ENCODE measurements at regions not wholly inside any gene's neighbourhood (a gene's known extent, or its start where the extent isn't known, plus 50 kb on each side); places are given as distances from the start of the nearest gene placed in this dataset.

GRCh38 chr3:86856711-86857110 lies 134.2 kb downstream of the VGLL3 start:
- TF ChIP-seq CTCF (IDR thresholded peaks at IDR 0.05; ENCODE audit: low read length) (no peak), EZH2 (optimal IDR thresholded peaks at IDR 0.05; ENCODE audit: low read depth, low read length) (no peak)
